ENCODE measurements at regions not wholly inside any gene's neighbourhood (a gene's known extent, or its start where the extent isn't known, plus 50 kb on each side); places are given as distances from the start of the nearest gene placed in this dataset.

GRCh38 chr15:69941706-69942495 is 155.8 kb downstream of the TLE3 start:
- DNase-seq (ENCODE audit: low read depth, low spot score), result no peak

- no peak for DNase-seq (ENCODE audit: low read depth, low spot score)
Observed at GRCh38 chr15:69943637-69944036, 154.1 kb downstream of the TLE3 start.

DNA sequence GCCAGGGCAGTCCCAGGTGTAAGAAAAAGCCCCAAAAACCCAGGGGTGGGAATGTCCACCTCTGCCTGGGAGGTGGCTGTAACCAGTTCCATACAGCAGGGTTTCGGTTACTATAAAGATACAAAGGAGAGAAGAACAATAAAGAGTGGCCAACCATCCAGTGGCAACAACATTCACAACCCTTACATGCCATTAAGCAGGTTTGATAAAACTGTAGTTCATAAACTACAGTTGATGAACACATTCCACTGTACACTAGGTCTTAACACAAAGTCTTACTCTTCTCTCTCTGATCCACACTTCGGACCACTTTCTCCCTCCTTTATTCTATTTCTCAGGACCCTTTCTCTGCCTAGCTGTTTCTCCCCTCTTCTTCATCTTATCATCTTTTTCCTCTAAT is 152.0 kb downstream of the TLE3 start:
- DNase-seq (ENCODE audit: low read depth, low spot score), result no peak

- DNase-seq (ENCODE audit: low read depth, low spot score), result no peak
Observed at GRCh38 chr15:69946870-69947269, 150.8 kb downstream of the TLE3 start.

- DNase-seq (ENCODE audit: low read depth, low spot score), result no peak
Observed at GRCh38 chr15:69947394-69947793, 150.3 kb downstream of the TLE3 start.

DNA sequence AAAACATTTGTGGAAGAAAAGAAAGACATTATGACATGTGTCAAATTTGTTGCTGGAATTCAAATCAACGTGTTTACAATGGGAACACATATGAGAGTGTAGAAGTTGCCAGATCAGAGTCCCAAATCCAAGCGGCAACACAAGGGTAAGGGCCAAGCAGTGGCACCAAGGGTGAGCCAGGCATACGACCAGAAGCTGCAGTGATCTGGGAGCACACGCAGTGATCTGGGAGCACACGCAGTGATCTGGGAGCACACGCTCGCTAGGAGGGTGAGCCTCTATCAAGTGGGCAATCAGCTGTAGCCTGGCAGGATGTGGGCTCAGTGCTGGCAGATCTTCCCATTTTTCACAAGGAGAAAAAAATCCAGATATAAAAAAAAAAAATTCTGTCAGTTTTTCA is 148.2 kb downstream of the TLE3 start:
- no peak for DNase-seq (ENCODE audit: low read depth, low spot score)

- no peak for DNase-seq (ENCODE audit: low read depth, low spot score)
Observed at GRCh38 chr15:69951256-69951897, 146.3 kb downstream of the TLE3 start.

DNA sequence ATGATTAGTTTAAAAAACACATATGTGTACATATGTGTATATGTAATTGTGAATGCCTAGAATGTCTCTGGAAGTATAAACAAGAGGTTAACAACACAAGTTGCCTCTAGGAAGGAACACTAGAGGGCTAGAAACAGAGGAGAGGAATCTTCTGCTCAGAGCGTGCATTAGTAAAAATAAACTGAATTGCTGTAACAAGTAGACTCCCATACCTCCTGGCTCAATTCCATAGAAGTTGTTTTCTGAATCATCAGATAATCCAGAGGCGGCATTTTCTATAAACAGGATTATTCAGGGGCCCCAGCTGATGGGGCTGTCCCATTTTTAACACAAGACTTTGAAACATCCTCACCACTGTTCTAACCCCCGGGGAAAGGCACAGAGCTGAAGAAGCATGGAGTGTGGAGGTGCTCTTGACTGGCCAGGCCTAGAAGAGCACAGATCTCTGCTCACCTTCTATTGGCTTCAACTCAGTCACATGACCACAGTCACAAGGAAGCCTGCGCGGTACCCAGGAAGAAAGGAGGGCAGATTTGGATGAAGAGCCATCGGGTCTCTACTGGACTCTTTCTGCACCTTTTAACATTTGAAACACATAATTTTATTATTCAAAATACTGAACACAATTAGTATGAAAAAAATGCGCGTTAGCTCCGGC is 145.7 kb downstream of the TLE3 start:
- no peak for DNase-seq (ENCODE audit: low read depth, low spot score)

- DNase-seq (ENCODE audit: low read depth, low spot score), result no peak
Observed at GRCh38 chr15:69953051-69953450, 144.7 kb downstream of the TLE3 start.

GRCh38 chr15:69953816-69954215 is 143.9 kb downstream of the TLE3 start:
- no peak for DNase-seq (ENCODE audit: low read depth, low spot score)

DNA sequence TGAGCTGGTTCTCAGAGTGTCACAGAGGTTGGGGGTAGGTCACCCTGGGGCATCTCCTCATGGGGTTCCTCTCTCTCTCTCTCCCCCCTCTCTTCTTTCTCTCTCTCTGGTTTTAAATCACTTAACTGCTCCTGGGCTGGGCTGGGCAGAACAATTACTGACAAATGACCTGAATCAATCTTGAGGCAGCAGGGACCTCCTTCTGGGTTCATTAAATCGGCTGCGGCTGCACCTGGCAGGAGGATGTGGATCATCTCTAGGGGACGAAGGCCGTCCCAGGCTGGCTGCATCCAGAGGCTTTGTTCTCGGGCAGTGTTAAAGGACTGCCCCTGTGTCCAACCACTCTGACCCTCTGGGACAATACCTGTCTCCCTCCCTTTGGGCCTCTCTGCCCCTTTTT is 143.1 kb downstream of the TLE3 start:
- no peak for DNase-seq (ENCODE audit: low read depth, low spot score)

GRCh38 chr15:69955240-69955894 is 142.3 kb downstream of the TLE3 start:
- DNase-seq (ENCODE audit: low read depth, low spot score), result no peak

- DNase-seq (ENCODE audit: low read depth, low spot score), result no peak
Observed at GRCh38 chr15:69956417-69956816, 141.3 kb downstream of the TLE3 start.

- no peak for DNase-seq (ENCODE audit: low read depth, low spot score)
Observed at GRCh38 chr15:69957175-69957574, 140.5 kb downstream of the TLE3 start.

GRCh38 chr15:69958496-69959084 is 139.1 kb downstream of the TLE3 start:
- DNase-seq (ENCODE audit: low read depth, low spot score), result peak; percentile 76

DNA sequence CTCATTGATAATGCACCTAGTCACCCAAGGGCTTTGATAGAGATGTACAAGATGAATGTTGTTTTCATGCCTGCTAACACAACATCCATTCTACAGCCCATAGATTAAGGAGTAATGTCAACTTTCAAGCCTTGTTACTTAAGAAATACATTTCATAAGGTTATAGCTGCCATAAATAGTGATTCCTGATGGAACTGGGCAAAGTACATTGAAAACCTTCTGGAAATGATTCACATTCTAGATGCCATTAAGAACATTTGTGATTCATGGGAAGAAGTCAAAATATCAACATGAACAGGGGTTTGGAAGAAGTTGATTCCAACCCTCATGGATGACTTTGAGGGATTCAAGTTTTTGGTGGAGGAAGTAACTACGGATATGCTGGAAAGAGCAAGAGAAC is 135.2 kb downstream of the TLE3 start:
- no peak for DNase-seq (ENCODE audit: low read depth, low spot score)

DNA sequence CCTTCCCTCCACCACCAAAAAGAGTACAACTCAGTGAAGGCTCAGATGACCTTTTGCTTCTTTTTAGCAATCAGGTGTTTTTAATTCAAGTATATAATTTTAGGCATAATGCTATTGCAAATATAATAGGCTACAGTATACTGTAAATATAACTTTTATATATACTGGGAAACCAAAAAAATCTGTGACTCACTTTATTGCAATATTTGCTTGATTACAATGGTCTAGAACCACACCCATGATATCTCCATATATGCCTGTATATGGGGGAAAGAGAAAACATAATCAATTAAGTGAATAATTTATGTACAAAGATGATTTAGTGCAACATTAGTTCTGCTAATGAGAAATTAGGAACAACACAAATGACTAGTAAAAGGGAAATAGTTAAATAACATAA is 134.3 kb downstream of the TLE3 start:
- DNase-seq (ENCODE audit: low read depth, low spot score), result no peak

DNA sequence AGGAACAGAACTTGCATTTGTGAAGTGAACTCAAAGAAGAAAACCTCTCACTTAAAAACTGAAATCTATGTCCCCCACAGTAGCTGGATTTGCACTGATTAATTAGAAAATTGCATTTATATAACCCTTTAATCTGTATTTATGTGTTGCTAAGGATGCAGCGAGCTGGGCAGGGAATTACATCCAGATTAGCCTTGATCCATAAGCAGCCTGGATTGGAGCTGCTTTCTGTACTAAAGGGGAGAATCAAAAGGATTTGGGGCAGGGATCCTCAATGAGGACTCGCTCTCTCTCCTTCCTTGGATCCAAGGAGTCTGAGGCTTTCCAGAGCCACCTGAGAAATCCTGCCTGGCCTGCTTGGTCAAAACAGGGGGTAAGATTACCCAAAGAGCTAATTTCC is 125.9 kb downstream of the TLE3 start:
- no peak for DNase-seq (ENCODE audit: low read depth, low spot score)

DNA sequence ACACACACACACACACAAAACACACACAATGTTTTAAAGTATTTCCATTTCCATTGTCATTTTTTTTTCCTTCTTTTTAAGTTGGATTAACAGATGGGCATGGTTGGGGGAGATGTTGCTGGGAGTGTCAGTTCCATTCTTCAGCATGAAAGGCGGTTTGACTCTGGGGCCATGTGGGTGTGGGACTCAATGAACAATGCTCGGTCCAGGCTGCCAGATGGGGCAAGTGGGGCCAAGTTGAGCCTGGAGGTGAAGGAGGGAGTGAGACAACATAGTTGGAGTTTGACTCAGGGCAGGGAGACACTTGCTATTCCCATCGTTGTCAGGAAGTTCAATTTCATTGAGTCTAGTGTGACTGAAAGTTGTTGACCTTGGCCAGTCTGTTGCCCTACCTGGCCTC is 125.3 kb downstream of the TLE3 start:
- DNase-seq (ENCODE audit: low read depth, low spot score), result no peak

DNA sequence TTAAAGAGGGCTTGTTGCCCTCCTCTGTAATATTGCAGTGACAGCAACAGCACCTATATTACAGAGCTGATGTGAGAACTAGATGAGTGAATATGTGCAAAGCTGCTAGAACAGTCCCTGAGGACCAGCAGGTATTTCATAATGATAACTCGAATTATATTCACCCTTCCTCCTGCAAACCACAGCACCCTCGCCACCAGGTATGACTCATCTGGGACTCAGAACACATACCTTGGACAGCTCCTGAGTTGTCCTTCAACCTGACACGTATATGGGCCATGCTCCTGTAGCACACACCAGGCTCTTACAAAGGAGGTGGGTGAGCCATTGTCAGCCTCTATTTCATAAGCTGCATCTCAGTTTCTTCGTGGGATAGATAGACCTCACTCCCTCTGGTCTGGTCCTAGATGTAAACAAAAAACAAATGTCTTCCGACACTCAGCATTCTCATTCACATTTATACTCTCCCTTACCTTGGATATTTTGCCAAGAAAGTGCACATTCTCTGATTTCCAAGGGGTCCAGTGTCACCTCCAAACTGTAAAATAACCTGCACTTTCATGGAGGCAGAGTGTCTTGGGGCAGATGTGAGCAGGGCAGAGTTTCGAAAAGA is 124.5 kb downstream of the TLE3 start:
- DNase-seq (ENCODE audit: low read depth, low spot score), result no peak

GRCh38 chr15:69973880-69974279 is 123.8 kb downstream of the TLE3 start:
- no peak for DNase-seq (ENCODE audit: low read depth, low spot score)

- DNase-seq (ENCODE audit: low read depth, low spot score), result no peak
Observed at GRCh38 chr15:69974321-69974720, 123.4 kb downstream of the TLE3 start.

Measured in iPS DF 19.7 (cell line).